AG04450 (cell line): ENCODE measurements at regions not wholly inside any gene's neighbourhood (a gene's known extent, or its start where the extent isn't known, plus 50 kb on each side); places are given as distances from the start of the nearest gene placed in this dataset.

Source experiments
- CTCF ChIA-PET: fragments of 300-600, 350-600 bp; formaldehyde crosslinking; extraction: SDS; loops from one replicate; lab custom pipeline; 2022; ENCODE audit warnings: antibody characterized with exemption, inconsistent platforms; lab: Charles Lee
- POLR2A ChIA-PET: fragments of 350-600 bp; formaldehyde crosslinking; extraction: SDS; loops from one replicate; lab custom pipeline; 2021; ENCODE audit warnings: antibody characterized with exemption, inconsistent platforms; lab: Yijun Ruan, JAX
- DNase-seq: peaks from one replicate; pipeline ENCODE4 v3.0.0-alpha.2; 2011; ENCODE audit warnings: low read depth, low spot score
- H3K27ac ChIP-seq: one replicate; pipeline ENCODE4 v1.5.1; 2012; ENCODE audit warnings: low read depth, low read length, control low read depth
- H3K27me3 ChIP-seq: one replicate; pipeline ENCODE4 v1.6.0; 2012; ENCODE audit warnings: low read length; ENCODE audit not compliant: control insufficient read depth, insufficient read depth
- H3K4me3 ChIP-seq: 2 replicates; pipeline ENCODE4 v1.5.1; 2011; ENCODE audit warnings: mild to moderate bottlenecking, low read depth, low read length, control low read depth
- H3K9me3 ChIP-seq: 2 replicates; pipeline ENCODE4 v1.5.1; 2012; ENCODE audit warnings: low read length; ENCODE audit not compliant: control insufficient read depth, insufficient read depth
- TF ChIP-seq, protein P1 (sequence below): IDR thresholded peaks from 2 replicates; pipeline ENCODE4 v1.5.1; 2011; ENCODE audit warnings: low read depth, low read length, control low read depth, inconsistent platforms

DNA sequence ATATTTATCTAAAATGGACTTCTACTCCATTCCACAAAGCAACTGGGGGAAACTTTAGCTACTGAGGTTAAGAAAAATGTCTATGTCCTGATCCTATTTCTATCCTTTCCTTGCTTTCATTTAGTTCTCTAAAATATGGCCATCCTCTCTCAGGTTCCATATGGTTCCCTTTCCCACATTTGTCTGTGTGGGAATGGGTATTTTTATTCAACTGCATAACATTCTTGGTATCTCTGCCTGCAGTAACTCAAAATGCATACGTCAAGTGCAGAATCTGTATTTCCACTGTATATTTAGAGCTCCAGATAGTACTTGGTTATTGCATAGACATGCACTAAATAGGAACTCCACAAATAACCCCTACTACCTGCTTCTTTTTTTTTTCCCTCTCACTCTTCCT, 130.6 kb upstream of the BTG1 start:
- Histone ChIP-seq H3K27me3 (no peaks in the 10 kb centered on the region), H3K9me3 (no peaks in the 10 kb centered on the region), H3K4me3 (no peak overlapping the region), H3K27ac (no peak overlapping the region)
- TF ChIP-seq, protein P1, sequence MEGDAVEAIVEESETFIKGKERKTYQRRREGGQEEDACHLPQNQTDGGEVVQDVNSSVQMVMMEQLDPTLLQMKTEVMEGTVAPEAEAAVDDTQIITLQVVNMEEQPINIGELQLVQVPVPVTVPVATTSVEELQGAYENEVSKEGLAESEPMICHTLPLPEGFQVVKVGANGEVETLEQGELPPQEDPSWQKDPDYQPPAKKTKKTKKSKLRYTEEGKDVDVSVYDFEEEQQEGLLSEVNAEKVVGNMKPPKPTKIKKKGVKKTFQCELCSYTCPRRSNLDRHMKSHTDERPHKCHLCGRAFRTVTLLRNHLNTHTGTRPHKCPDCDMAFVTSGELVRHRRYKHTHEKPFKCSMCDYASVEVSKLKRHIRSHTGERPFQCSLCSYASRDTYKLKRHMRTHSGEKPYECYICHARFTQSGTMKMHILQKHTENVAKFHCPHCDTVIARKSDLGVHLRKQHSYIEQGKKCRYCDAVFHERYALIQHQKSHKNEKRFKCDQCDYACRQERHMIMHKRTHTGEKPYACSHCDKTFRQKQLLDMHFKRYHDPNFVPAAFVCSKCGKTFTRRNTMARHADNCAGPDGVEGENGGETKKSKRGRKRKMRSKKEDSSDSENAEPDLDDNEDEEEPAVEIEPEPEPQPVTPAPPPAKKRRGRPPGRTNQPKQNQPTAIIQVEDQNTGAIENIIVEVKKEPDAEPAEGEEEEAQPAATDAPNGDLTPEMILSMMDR = no peak
- no peak for DNase-seq
- CTCF ChIA-PET = no interaction called here
- POLR2A ChIA-PET = no interaction called here

DNA sequence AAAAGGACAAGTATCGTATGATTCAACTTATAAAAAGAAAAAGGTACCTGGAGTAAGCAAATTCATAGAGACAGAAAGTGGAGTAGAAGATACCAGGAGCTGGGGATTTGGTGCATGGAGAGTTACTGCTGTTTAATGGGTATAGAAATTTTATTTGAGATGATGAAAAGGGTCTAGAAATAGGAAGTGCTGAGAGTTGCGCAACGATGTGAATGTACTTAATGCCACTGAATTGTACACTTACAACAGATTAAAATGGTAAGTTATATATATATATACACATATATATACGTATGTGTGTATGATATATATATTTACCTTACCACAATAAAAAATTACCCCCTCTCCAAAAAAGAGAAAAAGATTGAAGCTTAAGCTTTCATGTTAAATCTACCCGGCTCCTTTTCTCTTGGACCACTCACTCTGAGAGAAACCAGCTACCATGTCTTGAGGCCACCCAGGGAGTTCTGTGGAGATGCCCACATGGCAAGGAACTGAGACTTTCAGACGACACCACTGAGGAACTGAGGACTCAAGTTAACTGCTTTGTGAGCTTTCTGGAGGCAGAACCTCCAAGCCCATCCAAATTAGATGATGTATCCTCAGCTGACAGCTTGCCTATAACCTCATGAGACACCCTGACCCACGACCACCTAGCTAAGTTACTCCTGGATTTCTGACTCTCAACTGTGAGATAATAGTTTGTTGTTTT, 130.0 kb upstream of the BTG1 start:
- TF ChIP-seq, protein P1 = no peak
- DNase-seq = no peak
- POLR2A ChIA-PET = no interaction called here
- no peaks in the 10 kb centered on the region for H3K9me3 ChIP-seq
- CTCF ChIA-PET = interaction anchor here (0.8 kb wide), 1 partner anchor 289 kb away, joined by 3 read pairs; no protein-coding TSS in a partner anchor
- H3K4me3 ChIP-seq = no peak overlapping the region
- H3K27me3 ChIP-seq = no peaks in the 10 kb centered on the region
- no peak overlapping the region for H3K27ac ChIP-seq

DNA sequence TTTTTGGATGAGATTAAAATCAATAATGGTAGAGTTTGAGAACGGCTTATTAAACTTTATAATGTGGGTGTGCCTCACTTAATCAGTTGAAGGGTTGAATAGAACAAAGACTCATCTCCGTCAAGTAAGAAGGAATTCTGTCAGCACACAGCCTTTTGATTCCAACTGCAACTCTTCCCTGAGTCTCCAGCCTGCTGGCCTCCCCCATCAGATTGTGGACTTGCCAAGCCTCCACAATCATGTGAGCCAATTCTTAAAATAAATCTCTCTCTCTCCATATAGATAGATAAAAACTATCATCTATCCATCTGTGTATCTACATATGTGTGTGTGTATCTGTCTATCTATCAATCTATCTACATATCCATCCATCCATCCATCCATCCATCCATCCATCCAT, 127.4 kb upstream of the BTG1 start:
- CTCF ChIA-PET = no interaction called here

DNA sequence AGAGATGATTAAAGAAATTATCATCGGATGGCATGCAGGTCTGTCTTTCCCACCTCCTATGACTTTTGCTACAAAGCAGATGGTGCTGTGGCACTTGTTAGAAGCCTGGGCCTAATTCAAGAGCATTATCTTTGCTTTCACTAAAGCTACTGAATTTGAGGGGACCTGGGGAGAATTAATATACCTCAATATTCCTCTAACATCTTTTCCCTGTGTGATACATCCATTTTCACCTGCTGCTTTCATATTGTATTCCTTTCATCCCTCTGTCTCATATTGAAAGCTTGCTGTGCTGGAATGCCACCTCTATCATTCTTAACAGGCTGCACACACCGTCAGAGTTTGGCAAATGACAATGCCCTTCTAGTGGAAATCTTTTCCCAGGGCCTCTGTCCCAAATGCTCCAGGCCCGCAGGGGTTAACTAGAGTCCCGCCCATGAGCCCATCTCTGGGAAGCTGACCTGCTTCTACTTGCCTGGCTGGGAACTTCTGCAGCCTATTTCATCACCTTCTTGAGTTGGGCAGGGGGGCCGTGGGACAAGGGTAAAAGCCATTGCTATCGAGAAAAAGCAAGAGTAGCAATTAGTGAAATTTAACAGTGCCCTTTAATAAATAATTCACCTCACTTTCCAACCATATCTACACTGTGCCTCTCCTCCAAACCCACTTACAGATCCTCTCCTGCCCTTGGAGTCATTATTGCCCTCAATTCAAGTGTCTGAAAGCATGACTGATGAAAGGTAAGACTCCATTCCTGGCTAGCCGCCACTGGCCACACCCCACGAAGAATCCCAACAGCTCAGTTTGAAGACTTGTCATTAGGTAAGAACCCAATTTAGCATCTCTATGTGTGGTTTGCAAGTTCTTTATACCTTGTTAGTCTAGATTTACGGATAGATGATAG, 126.7 kb upstream of the BTG1 start:
- TF ChIP-seq, protein P1 = no peak
- H3K4me3 ChIP-seq = no peak overlapping the region
- ChIA-PET POLR2A (no interaction called here), CTCF (no interaction called here)
- no peaks in the 10 kb centered on the region for H3K9me3 ChIP-seq
- no peak overlapping the region for H3K27ac ChIP-seq
- no peak for DNase-seq
- no peaks in the 10 kb centered on the region for H3K27me3 ChIP-seq

More for the DNA sequence above, 127.4 kb upstream of the BTG1 start:
- H3K9me3 ChIP-seq = no peaks in the 10 kb centered on the region
- no peaks in the 10 kb centered on the region for H3K27me3 ChIP-seq
- POLR2A ChIA-PET = no interaction called here
- DNase-seq = no peak
- H3K4me3 ChIP-seq = no peak overlapping the region
- H3K27ac ChIP-seq = no peak overlapping the region
- TF ChIP-seq, protein P1 = no peak

DNA sequence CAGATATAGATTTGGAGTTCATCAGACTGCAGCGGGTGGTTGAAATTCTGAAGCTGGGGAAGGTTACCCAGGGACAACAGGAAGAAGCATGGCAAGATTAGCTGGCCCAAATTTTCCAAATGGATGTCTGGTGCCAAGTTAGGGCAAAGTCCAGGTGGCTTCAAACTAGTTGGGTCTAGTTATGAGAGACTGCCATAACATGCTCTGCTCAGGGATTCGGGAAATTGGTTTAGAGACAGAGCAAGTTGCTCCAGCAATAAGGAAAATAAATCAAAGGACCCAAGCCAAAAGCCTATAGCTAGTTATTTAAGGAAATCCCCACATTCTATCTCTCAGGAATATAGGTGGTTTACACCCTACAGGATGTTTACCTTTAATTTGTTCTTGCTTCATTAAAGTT, 125.7 kb upstream of the BTG1 start:
- Histone ChIP-seq H3K27ac (no peak overlapping the region), H3K27me3 (no peaks in the 10 kb centered on the region), H3K4me3 (no peak overlapping the region), H3K9me3 (no peaks in the 10 kb centered on the region)
- POLR2A ChIA-PET = no interaction called here
- TF ChIP-seq, protein P1 = no peak
- CTCF ChIA-PET = no interaction called here
- no peak for DNase-seq
